ENCODE measurements at regions not wholly inside any gene's neighbourhood (a gene's known extent, or its start where the extent isn't known, plus 50 kb on each side); places are given as distances from the start of the nearest gene placed in this dataset.
A peak's percentile ranks its signal among the peaks of the same experiment; 100 is the strongest.
"Not testable (repeated sequence)": the region's sequence is repeated elsewhere in the genome, so short reads cannot be mapped to it uniquely, and the experiment has no call there.

GRCh38 chr5:130324953-130325671, 420.8 kb downstream of the CHSY3 start:
- DNase-seq (ENCODE audit: low spot score) = no peak

GRCh38 chr5:130323804-130324454, 419.7 kb downstream of the CHSY3 start:
- no peak for DNase-seq (ENCODE audit: low spot score)

GRCh38 chr5:130321931-130322330, 417.7 kb downstream of the CHSY3 start:
- DNase-seq (ENCODE audit: low spot score) = no peak

- DNase-seq (ENCODE audit: low spot score) = no peak
Measured at GRCh38 chr5:130316971-130317680, 412.9 kb downstream of the CHSY3 start.

GRCh38 chr5:130295235-130295634, 391.0 kb downstream of the CHSY3 start:
- no peak for DNase-seq (ENCODE audit: low spot score)

- not testable (repeated sequence) for DNase-seq (ENCODE audit: low spot score)
Measured at GRCh38 chr5:130294798-130295197, 390.5 kb downstream of the CHSY3 start.

GRCh38 chr5:130290219-130290618, 386.0 kb downstream of the CHSY3 start:
- no peak for DNase-seq (ENCODE audit: low spot score)

GRCh38 chr5:130289132-130290088, 385.1 kb downstream of the CHSY3 start:
- no peak for DNase-seq (ENCODE audit: low spot score)

GRCh38 chr5:130287438-130287837, 383.2 kb downstream of the CHSY3 start:
- DNase-seq (ENCODE audit: low spot score) = no peak

- no peak for DNase-seq (ENCODE audit: low spot score)
Measured at GRCh38 chr5:130286971-130287370, 382.7 kb downstream of the CHSY3 start.

- DNase-seq (ENCODE audit: low spot score) = peak; percentile 5
Measured at GRCh38 chr5:130282049-130282448, 377.8 kb downstream of the CHSY3 start.

GRCh38 chr5:130280528-130281217, 376.4 kb downstream of the CHSY3 start:
- DNase-seq (ENCODE audit: low spot score) = no peak

GRCh38 chr5:130279386-130279785, 375.1 kb downstream of the CHSY3 start:
- DNase-seq (ENCODE audit: low spot score) = no peak

- no peak for DNase-seq (ENCODE audit: low spot score)
Measured at GRCh38 chr5:130278136-130278535, 373.9 kb downstream of the CHSY3 start.

GRCh38 chr5:130277522-130277921, 373.3 kb downstream of the CHSY3 start:
- no peak for DNase-seq (ENCODE audit: low spot score)

- no peak for DNase-seq (ENCODE audit: low spot score)
Measured at GRCh38 chr5:130277002-130277401, 372.7 kb downstream of the CHSY3 start.

- DNase-seq (ENCODE audit: low spot score) = no peak
Measured at GRCh38 chr5:130272837-130273236, 368.6 kb downstream of the CHSY3 start.

- DNase-seq (ENCODE audit: low spot score) = no peak
Measured at GRCh38 chr5:130270786-130271185, 366.5 kb downstream of the CHSY3 start.

GRCh38 chr5:130268489-130268888, 364.2 kb downstream of the CHSY3 start:
- DNase-seq (ENCODE audit: low spot score) = no peak

- DNase-seq (ENCODE audit: low spot score) = no peak
Measured at GRCh38 chr5:130267926-130268325, 363.7 kb downstream of the CHSY3 start.

GRCh38 chr5:130260481-130260880, 356.2 kb downstream of the CHSY3 start:
- no peak for DNase-seq (ENCODE audit: low spot score)
